ENCODE measurements at regions not wholly inside any gene's neighbourhood (a gene's known extent, or its start where the extent isn't known, plus 50 kb on each side); places are given as distances from the start of the nearest gene placed in this dataset.

DNA sequence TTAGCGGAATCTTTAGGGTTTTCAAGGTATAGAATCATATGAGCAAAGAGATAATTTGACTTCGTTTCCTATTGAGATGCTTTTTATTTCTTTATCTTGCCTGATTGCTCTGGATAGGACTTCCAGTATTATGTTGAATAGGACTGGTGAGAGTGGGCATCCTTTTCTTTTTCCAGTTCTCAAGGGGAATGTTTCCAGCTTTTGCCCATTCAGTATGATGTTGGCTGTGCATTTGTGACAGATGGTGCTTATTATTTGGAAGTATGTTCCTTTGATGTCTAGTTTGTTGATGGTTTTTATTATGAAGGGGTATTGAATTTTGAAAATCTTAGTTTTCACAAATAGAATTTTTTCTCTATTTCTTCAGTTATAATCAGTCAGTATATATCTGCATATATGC is 656.6 kb upstream of the MAP3K7 start:
- no peaks in the 10 kb centered on the region for H3K27me3 Mint-ChIP-seq (ENCODE audit: low read depth)
- Histone ChIP-seq H2AK5ac (ENCODE audit: insufficient read length, low read length) (no peak overlapping the region), H2BK20ac (ENCODE audit: low read depth, low read length, poor library complexity, severe bottlenecking) (no peak overlapping the region), H3T11ph (ENCODE audit: low read length) (no peak overlapping the region), H3K18ac (ENCODE audit: insufficient read length, low read depth, low read length) (no peak overlapping the region), H3K27ac (ENCODE audit: insufficient read length, low read depth, low read length) (no peak overlapping the region), H4K20me1 (ENCODE audit: control insufficient read depth, insufficient read depth, insufficient read length) (no peaks in the 10 kb centered on the region), H3K27me3 (ENCODE audit: insufficient read depth, low read length) (no peaks in the 10 kb centered on the region), H3K4me1 (ENCODE audit: insufficient read depth, low read length) (no peaks in the 10 kb centered on the region), H3K23ac (ENCODE audit: insufficient read length, low read depth, low read length) (no peak overlapping the region), H3K9ac (ENCODE audit: extremely low read depth, insufficient read length, low read length) (no peak overlapping the region), H2BK120ac (ENCODE audit: low read depth, low read length, poor library complexity, severe bottlenecking) (no peak overlapping the region), H3K79me2 (ENCODE audit: insufficient read depth, low read length) (no peaks in the 10 kb centered on the region), H2AFZ (ENCODE audit: low read length) (no peak overlapping the region), H2BK15ac (ENCODE audit: low read depth, low read length) (no peak overlapping the region), H4K5ac (ENCODE audit: insufficient read length, low read depth, low read length) (no peak overlapping the region), H3K56ac (ENCODE audit: insufficient read length, low read depth, low read length) (no peak overlapping the region), H3K4me2 (ENCODE audit: insufficient read depth, insufficient read length, low read length) (no peak overlapping the region), H3K14ac (ENCODE audit: insufficient read depth, low read length) (no peak overlapping the region), H3K79me1 (ENCODE audit: insufficient read depth, low read depth, low read length, poor library complexity, severe bottlenecking) (no peaks in the 10 kb centered on the region), H2BK5ac (ENCODE audit: insufficient read length, low read length) (no peak overlapping the region), H3K4ac (ENCODE audit: low read depth, low read length) (no peak overlapping the region), H4K91ac (ENCODE audit: insufficient read length, low read depth, low read length) (no peak overlapping the region), H2BK12ac (ENCODE audit: insufficient read length, low read depth, low read length) (no peak overlapping the region), H4K8ac (replicated peaks; ENCODE audit: insufficient read length, low read depth, low read length) (no peak overlapping the region), H3K23me2 (ENCODE audit: insufficient read length, low read depth, low read length, poor library complexity, severe bottlenecking) (no peaks in the 10 kb centered on the region), H3K9me3 (ENCODE audit: control insufficient read depth, low read depth, low read length) (no peaks in the 10 kb centered on the region)
- DNase-seq: no peak
- H3K4me1 Mint-ChIP-seq: no peaks in the 10 kb centered on the region
- TF ChIP-seq, protein P1, sequence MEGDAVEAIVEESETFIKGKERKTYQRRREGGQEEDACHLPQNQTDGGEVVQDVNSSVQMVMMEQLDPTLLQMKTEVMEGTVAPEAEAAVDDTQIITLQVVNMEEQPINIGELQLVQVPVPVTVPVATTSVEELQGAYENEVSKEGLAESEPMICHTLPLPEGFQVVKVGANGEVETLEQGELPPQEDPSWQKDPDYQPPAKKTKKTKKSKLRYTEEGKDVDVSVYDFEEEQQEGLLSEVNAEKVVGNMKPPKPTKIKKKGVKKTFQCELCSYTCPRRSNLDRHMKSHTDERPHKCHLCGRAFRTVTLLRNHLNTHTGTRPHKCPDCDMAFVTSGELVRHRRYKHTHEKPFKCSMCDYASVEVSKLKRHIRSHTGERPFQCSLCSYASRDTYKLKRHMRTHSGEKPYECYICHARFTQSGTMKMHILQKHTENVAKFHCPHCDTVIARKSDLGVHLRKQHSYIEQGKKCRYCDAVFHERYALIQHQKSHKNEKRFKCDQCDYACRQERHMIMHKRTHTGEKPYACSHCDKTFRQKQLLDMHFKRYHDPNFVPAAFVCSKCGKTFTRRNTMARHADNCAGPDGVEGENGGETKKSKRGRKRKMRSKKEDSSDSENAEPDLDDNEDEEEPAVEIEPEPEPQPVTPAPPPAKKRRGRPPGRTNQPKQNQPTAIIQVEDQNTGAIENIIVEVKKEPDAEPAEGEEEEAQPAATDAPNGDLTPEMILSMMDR (conservative IDR thresholded peaks at IDR 0.05): no peak
- WGBS (ENCODE audit: extremely low coverage, insufficient read length, low lambda C conversion rate): no CpG with 5 or more reads among the region's 2 CpGs
- H3K9me3 Mint-ChIP-seq: no peaks in the 10 kb centered on the region
- H3K36me3 Mint-ChIP-seq (ENCODE audit: insufficient read depth in 1 of 3, low read depth in 3 of 3): no peaks in the 10 kb centered on the region
- H3K4me3 Mint-ChIP-seq: no peak overlapping the region
- H3K27ac Mint-ChIP-seq: no peak overlapping the region

Data from H9 (cell line).